ENCODE measurements at regions not wholly inside any gene's neighbourhood (a gene's known extent, or its start where the extent isn't known, plus 50 kb on each side); places are given as distances from the start of the nearest gene placed in this dataset.
A peak's percentile ranks its signal among the peaks of the same experiment; 100 is the strongest.

- DNase-seq: no peak
Observed at GRCh38 chr2:2673406-2673805, 342.3 kb upstream of the MYT1L start.

GRCh38 chr2:2672249-2672648, 341.2 kb upstream of the MYT1L start:
- DNase-seq: peak in 2 of 51 donors; percentile 17 to 33

- DNase-seq: peak in 14 of 51 donors; percentile 9 to 51 (median 28)
Observed at GRCh38 chr2:2671826-2672225, 340.8 kb upstream of the MYT1L start.

GRCh38 chr2:2669316-2669715, 338.2 kb upstream of the MYT1L start:
- DNase-seq: no peak

- no peak for DNase-seq
Observed at GRCh38 chr2:2668681-2669265, 337.7 kb upstream of the MYT1L start.

GRCh38 chr2:2667690-2668089, 336.6 kb upstream of the MYT1L start:
- no peak for DNase-seq

- no peak for DNase-seq
Observed at GRCh38 chr2:2665834-2666133, 334.7 kb upstream of the MYT1L start.

- peak in 5 of 51 donors; percentile 9 to 64 (median 33) for DNase-seq
Observed at GRCh38 chr2:2664989-2665833, 334.1 kb upstream of the MYT1L start.

GRCh38 chr2:2663401-2664036, 332.4 kb upstream of the MYT1L start:
- DNase-seq: peak in 1 of 51 donors; percentile 31

GRCh38 chr2:2662847-2663356, 331.8 kb upstream of the MYT1L start:
- no peak for DNase-seq

- DNase-seq: peak in 35 of 51 donors; percentile 9 to 77 (median 43)
Observed at GRCh38 chr2:2662037-2662846, 331.2 kb upstream of the MYT1L start.

- DNase-seq: no peak
Observed at GRCh38 chr2:2660789-2661355, 329.8 kb upstream of the MYT1L start.

GRCh38 chr2:2657121-2657962, 326.3 kb upstream of the MYT1L start:
- DNase-seq: no peak

GRCh38 chr2:2656115-2657011, 325.3 kb upstream of the MYT1L start:
- peak in 20 of 51 donors; percentile 10 to 62 (median 28) for DNase-seq

- DNase-seq: no peak
Observed at GRCh38 chr2:2655453-2656114, 324.5 kb upstream of the MYT1L start.

- DNase-seq: no peak
Observed at GRCh38 chr2:2653231-2653630, 322.2 kb upstream of the MYT1L start.

- no peak for DNase-seq
Observed at GRCh38 chr2:2650608-2651375, 319.7 kb upstream of the MYT1L start.

Measured in hypothalamus (tissue), 51 donors.